H9 (cell line): ENCODE measurements at regions not wholly inside any gene's neighbourhood (a gene's known extent, or its start where the extent isn't known, plus 50 kb on each side); places are given as distances from the start of the nearest gene placed in this dataset.
"Not testable (repeated sequence)": the region's sequence is repeated elsewhere in the genome, so short reads cannot be mapped to it uniquely, and the experiment has no call there.

ENCODE experiments used
- DNase-seq: peaks from one replicate; pipeline ENCODE4 v3.0.0-alpha.2; 2017
- H2AFZ ChIP-seq: one replicate; pipeline ENCODE4 v1.6.1; 2013; ENCODE audit warnings: mild to moderate bottlenecking, low read length, control low read depth, moderate library complexity
- H2AK5ac ChIP-seq: 2 replicates; pipeline ENCODE4 v1.6.1; 2013; ENCODE audit warnings: low read length, control low read depth, mixed read lengths; ENCODE audit not compliant: insufficient read length
- H2BK120ac ChIP-seq: one replicate; pipeline ENCODE4 v1.6.1; 2013; ENCODE audit warnings: low read depth, mild to moderate bottlenecking, low read length, control low read depth, inconsistent platforms; ENCODE audit not compliant: poor library complexity, severe bottlenecking
- H2BK12ac ChIP-seq: 2 replicates; pipeline ENCODE4 v1.6.1; 2013; ENCODE audit warnings: low read length, control low read depth, mixed read lengths, low read depth; ENCODE audit not compliant: insufficient read length
- H2BK15ac ChIP-seq: 2 replicates; pipeline ENCODE4 v1.6.1; 2013; ENCODE audit warnings: low read depth, low read length, control low read depth
- H2BK20ac ChIP-seq: one replicate; pipeline ENCODE4 v1.6.1; 2013; ENCODE audit warnings: low read depth, mild to moderate bottlenecking, low read length, control low read depth, inconsistent platforms; ENCODE audit not compliant: poor library complexity, severe bottlenecking
- H2BK5ac ChIP-seq: 2 replicates; pipeline ENCODE4 v1.6.1; 2013; ENCODE audit warnings: low read length, control low read depth, mixed read lengths; ENCODE audit not compliant: insufficient read length
- H3K14ac ChIP-seq: 2 replicates; pipeline ENCODE4 v1.6.1; 2013; ENCODE audit warnings: low read length, control low read depth; ENCODE audit not compliant: insufficient read depth
- H3K18ac ChIP-seq: 2 replicates; pipeline ENCODE4 v1.6.1; 2013; ENCODE audit warnings: low read depth, mild to moderate bottlenecking, mixed read lengths, low read length, control low read depth; ENCODE audit not compliant: insufficient read length
- H3K23ac ChIP-seq: 2 replicates; pipeline ENCODE4 v1.6.1; 2013; ENCODE audit warnings: low read length, control low read depth, mixed read lengths, low read depth; ENCODE audit not compliant: insufficient read length
- H3K23me2 ChIP-seq: 2 replicates; pipeline ENCODE4 v1.6.1; 2013; ENCODE audit warnings: low read depth, mild to moderate bottlenecking, mixed read lengths, low read length, control low read depth; ENCODE audit not compliant: insufficient read length, poor library complexity, severe bottlenecking
- H3K27ac ChIP-seq: 2 replicates; pipeline ENCODE4 v1.5.1; 2013; ENCODE audit warnings: low read length, control low read depth, mixed read lengths, low read depth; ENCODE audit not compliant: insufficient read length
- H3K27me3 ChIP-seq: 2 replicates; pipeline ENCODE4 v1.6.1; 2013; ENCODE audit warnings: low read length, control low read depth, inconsistent platforms; ENCODE audit not compliant: insufficient read depth
- H3K4ac ChIP-seq: 2 replicates; pipeline ENCODE4 v1.6.1; 2013; ENCODE audit warnings: low read depth, mild to moderate bottlenecking, control low read depth, inconsistent platforms, low read length, moderate library complexity
- H3K4me1 ChIP-seq: 2 replicates; pipeline ENCODE4 v1.6.1; 2013; ENCODE audit warnings: low read length, control low read depth, inconsistent platforms; ENCODE audit not compliant: insufficient read depth
- H3K4me2 ChIP-seq: 2 replicates; pipeline ENCODE4 v1.6.1; 2013; ENCODE audit warnings: low read length, control low read depth, mixed read lengths; ENCODE audit not compliant: insufficient read length, insufficient read depth
- H3K56ac ChIP-seq: 2 replicates; pipeline ENCODE4 v1.6.1; 2013; ENCODE audit warnings: low read depth, mild to moderate bottlenecking, mixed read lengths, low read length, control low read depth; ENCODE audit not compliant: insufficient read length
- H3K79me1 ChIP-seq: 2 replicates; pipeline ENCODE4 v1.6.1; 2013; ENCODE audit warnings: low read depth, mild to moderate bottlenecking, moderate library complexity, low read length, control low read depth, inconsistent platforms; ENCODE audit not compliant: insufficient read depth, poor library complexity, severe bottlenecking
- H3K79me2 ChIP-seq: 2 replicates; pipeline ENCODE4 v1.6.1; 2013; ENCODE audit warnings: low read length, control low read depth, inconsistent platforms; ENCODE audit not compliant: insufficient read depth
- H3K9ac ChIP-seq: 2 replicates; pipeline ENCODE4 v1.6.1; 2013; ENCODE audit warnings: low read length, control low read depth, mixed read lengths; ENCODE audit not compliant: insufficient read length; ENCODE audit errors: extremely low read depth
- H3K9me3 ChIP-seq: one replicate; pipeline ENCODE4 v1.6.1; 2013; ENCODE audit warnings: low read depth, low read length, inconsistent platforms; ENCODE audit not compliant: control insufficient read depth
- H3T11ph ChIP-seq: one replicate; pipeline ENCODE4 v1.6.1; 2013; ENCODE audit warnings: mild to moderate bottlenecking, low read length, control low read depth, inconsistent platforms
- H4K20me1 ChIP-seq: one replicate; pipeline ENCODE4 v1.6.1; 2013; ENCODE audit not compliant: control insufficient read depth, insufficient read length, insufficient read depth
- H4K5ac ChIP-seq: 2 replicates; pipeline ENCODE4 v1.6.1; 2013; ENCODE audit warnings: low read depth, mild to moderate bottlenecking, mixed read lengths, low read length, control low read depth; ENCODE audit not compliant: insufficient read length
- H4K8ac ChIP-seq: replicated peaks from 2 replicates; pipeline ENCODE4 v1.6.1; 2013; ENCODE audit warnings: low read length, control low read depth, mixed read lengths, low read depth; ENCODE audit not compliant: insufficient read length
- H4K91ac ChIP-seq: 2 replicates; pipeline ENCODE4 v1.6.1; 2013; ENCODE audit warnings: low read depth, mild to moderate bottlenecking, moderate library complexity, mixed read lengths, low read length, control low read depth; ENCODE audit not compliant: insufficient read length
- H3K27ac Mint-ChIP-seq, 3 experiments: 2 replicates in 2 of 3; 3 replicates in 1 of 3; pipeline ENCODE4 v1.8.0; 2020 to 2021; ENCODE audit warnings: mixed read lengths in 3 of 3, mild to moderate bottlenecking in 1 of 3, moderate library complexity in 1 of 3
- H3K27me3 Mint-ChIP-seq: 2 replicates; pipeline ENCODE4 v1.8.0; 2021; ENCODE audit warnings: low read depth, mild to moderate bottlenecking, moderate library complexity, mixed read lengths
- H3K36me3 Mint-ChIP-seq, 3 experiments: 2 replicates in 2 of 3; 3 replicates in 1 of 3; pipeline ENCODE4 v1.8.0; 2020 to 2021; ENCODE audit warnings: low read depth in 3 of 3, mixed read lengths in 3 of 3; ENCODE audit not compliant: insufficient read depth in 1 of 3
- H3K4me1 Mint-ChIP-seq, 2 experiments: 2 replicates each; pipeline ENCODE4 v1.8.0; 2020; ENCODE audit warnings: mixed read lengths in 2 of 2
- H3K4me3 Mint-ChIP-seq, 2 experiments: 2 replicates in 1 of 2; 3 replicates in 1 of 2; pipeline ENCODE4 v1.8.0; 2020 to 2021; ENCODE audit warnings: mild to moderate bottlenecking in 2 of 2, mixed read lengths in 2 of 2, moderate library complexity in 1 of 2
- H3K9me3 Mint-ChIP-seq, 2 experiments: 2 replicates in 1 of 2; 3 replicates in 1 of 2; pipeline ENCODE4 v1.8.0; 2020; ENCODE audit warnings: mild to moderate bottlenecking in 2 of 2, mixed read lengths in 2 of 2, moderate library complexity in 1 of 2
- WGBS: extraction: QIAGEN DNeasy Blood & Tissue Kit; methylation state at CpG from one replicate; pipeline ENCODE4 v1.1.7; 2013; ENCODE audit warnings: missing lambda C conversion rate, low lambda C conversion rate, mixed read lengths; ENCODE audit not compliant: insufficient read length; ENCODE audit errors: extremely low coverage; 5-methylcytosine and 5-hydroxymethylcytosine counted together
- TF ChIP-seq, protein P1 (sequence below): fragments of 200-600 bp; sonication (generic); conservative IDR thresholded peaks from 3 replicates; pipeline ENCODE4 v1.8.0; 2021; ENCODE audit warnings: antibody characterized with exemption, mild to moderate bottlenecking

DNA sequence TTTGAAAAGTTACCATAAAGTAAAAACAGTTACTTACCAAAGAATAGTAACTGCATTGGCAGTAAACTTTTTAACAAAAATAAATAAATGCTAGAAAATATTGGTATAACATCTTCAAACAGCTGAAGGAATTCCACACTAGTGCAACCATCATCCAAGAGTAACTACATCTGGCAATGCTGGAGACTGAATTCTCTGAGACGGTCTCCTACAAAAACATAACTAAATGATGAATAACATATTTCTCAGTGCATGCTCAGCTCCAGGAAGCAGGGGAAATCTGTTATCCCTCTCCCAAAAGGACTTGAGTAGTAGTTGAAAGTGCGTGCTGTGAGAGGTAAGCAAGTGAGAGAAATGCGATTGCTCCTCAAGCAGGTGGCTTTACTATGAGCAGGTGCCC lies 526.8 kb upstream of the CCDC54 start:
- Histone ChIP-seq H3T11ph (no peak overlapping the region), H3K4me1 (no peaks in the 10 kb centered on the region), H2AK5ac (no peak overlapping the region), H4K8ac (no peak overlapping the region), H2BK5ac (no peak overlapping the region), H3K4me2 (no peak overlapping the region), H3K79me2 (no peaks in the 10 kb centered on the region), H3K27ac (no peak overlapping the region), H3K14ac (no peak overlapping the region), H2BK20ac (no peak overlapping the region), H3K18ac (no peak overlapping the region), H2AFZ (no peak overlapping the region), H3K23ac (no peak overlapping the region), H3K4ac (no peak overlapping the region), H3K56ac (no peak overlapping the region), H2BK120ac (no peak overlapping the region), H2BK15ac (no peak overlapping the region), H4K20me1 (no peaks in the 10 kb centered on the region), H4K91ac (no peak overlapping the region), H3K9ac (no peak overlapping the region), H4K5ac (no peak overlapping the region), H3K79me1 (no peaks in the 10 kb centered on the region), H3K23me2 (no peaks in the 10 kb centered on the region), H3K27me3 (no peaks in the 10 kb centered on the region), H3K9me3 (no peaks in the 10 kb centered on the region), H2BK12ac (no peak overlapping the region)
- H3K27ac Mint-ChIP-seq: no peak overlapping the region
- H3K4me1 Mint-ChIP-seq: peaks cover 0 to 4% of the 10 kb centered on the region in 2 experiments; a peak in 1 of 4 replicates
- peaks cover 8 to 18% of the 10 kb centered on the region in 2 experiments for H3K9me3 Mint-ChIP-seq
- DNase-seq: no peak
- peaks cover 13 to 21% (median 16%) of the 10 kb centered on the region in 3 experiments for H3K36me3 Mint-ChIP-seq
- TF ChIP-seq, protein P1, sequence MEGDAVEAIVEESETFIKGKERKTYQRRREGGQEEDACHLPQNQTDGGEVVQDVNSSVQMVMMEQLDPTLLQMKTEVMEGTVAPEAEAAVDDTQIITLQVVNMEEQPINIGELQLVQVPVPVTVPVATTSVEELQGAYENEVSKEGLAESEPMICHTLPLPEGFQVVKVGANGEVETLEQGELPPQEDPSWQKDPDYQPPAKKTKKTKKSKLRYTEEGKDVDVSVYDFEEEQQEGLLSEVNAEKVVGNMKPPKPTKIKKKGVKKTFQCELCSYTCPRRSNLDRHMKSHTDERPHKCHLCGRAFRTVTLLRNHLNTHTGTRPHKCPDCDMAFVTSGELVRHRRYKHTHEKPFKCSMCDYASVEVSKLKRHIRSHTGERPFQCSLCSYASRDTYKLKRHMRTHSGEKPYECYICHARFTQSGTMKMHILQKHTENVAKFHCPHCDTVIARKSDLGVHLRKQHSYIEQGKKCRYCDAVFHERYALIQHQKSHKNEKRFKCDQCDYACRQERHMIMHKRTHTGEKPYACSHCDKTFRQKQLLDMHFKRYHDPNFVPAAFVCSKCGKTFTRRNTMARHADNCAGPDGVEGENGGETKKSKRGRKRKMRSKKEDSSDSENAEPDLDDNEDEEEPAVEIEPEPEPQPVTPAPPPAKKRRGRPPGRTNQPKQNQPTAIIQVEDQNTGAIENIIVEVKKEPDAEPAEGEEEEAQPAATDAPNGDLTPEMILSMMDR: no peak
- WGBS: no CpG with 5 or more reads among the region's 3 CpGs
- no peak overlapping the region for H3K4me3 Mint-ChIP-seq
- H3K27me3 Mint-ChIP-seq: no peaks in the 10 kb centered on the region

DNA sequence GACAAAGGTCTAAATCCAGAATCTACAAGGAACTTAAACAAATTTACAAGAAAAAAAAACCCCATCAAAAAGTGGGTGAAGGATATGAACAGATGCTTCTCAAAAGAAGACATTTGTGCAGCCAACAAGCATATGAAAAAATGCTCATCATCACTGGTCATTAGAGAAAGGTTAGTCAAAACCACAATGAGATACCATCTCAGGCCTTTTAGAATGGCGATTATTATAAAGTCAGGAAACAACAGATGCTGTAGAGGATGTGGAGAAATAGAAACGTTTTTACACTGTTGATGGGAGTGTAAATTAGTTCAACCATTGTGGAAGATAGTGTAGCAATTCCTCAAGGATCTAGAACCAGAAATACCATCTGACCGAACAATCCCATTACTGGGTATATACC lies 518.9 kb upstream of the CCDC54 start:
- not testable (repeated sequence) for H4K91ac ChIP-seq, H3K27ac Mint-ChIP-seq, H3K27ac ChIP-seq, H3K4ac ChIP-seq, H2BK15ac ChIP-seq, H3K79me1 ChIP-seq, H3K27me3 ChIP-seq, H3K18ac ChIP-seq, H3K27me3 Mint-ChIP-seq, H3K79me2 ChIP-seq, H2BK20ac ChIP-seq, H4K5ac ChIP-seq, H2AFZ ChIP-seq, H4K20me1 ChIP-seq, H2AK5ac ChIP-seq, H2BK120ac ChIP-seq, H3K9me3 ChIP-seq, H3K14ac ChIP-seq, H3K9ac ChIP-seq, H3K23me2 ChIP-seq, H2BK5ac ChIP-seq, H3K23ac ChIP-seq, H3T11ph ChIP-seq, DNase-seq, H3K56ac ChIP-seq, H3K4me2 ChIP-seq, H4K8ac ChIP-seq, H2BK12ac ChIP-seq, H3K4me1 ChIP-seq, H3K4me3 Mint-ChIP-seq
- peaks cover 39 to 51% (median 45%) of the 10 kb centered on the region in 3 experiments for H3K36me3 Mint-ChIP-seq
- H3K9me3 Mint-ChIP-seq: peaks cover 30 to 39% of the 10 kb centered on the region in 2 experiments
- H3K4me1 Mint-ChIP-seq: peaks cover 18 to 20% of the 10 kb centered on the region in 2 experiments
- WGBS: no CpG with 5 or more reads among the region's 3 CpGs
